Thoracic aorta (tissue), 2 donors: ENCODE measurements at regions not wholly inside any gene's neighbourhood (a gene's known extent, or its start where the extent isn't known, plus 50 kb on each side); places are given as distances from the start of the nearest gene placed in this dataset.

Experiments used
- ATAC-seq: fragments of 150-250 bp; one replicate; pipeline ENCODE4 v1.8.0; 2017; ENCODE audit warnings: low read depth; ENCODE audit not compliant: insufficient number of reproducible peaks, low FRiP score
- DNase-seq: peaks from one replicate; pipeline ENCODE4 v3.0.0-alpha.2; 2020; ENCODE audit warnings: low spot score
- H3K27ac ChIP-seq, 2 donors: fragments of 200-600 bp; sonication (generic); 1 replicate in 1 of 2; 2 replicates in 1 of 2; pipeline ENCODE4 v1.5.1; 2016; ENCODE audit warnings: mild to moderate bottlenecking in 2 of 2, moderate library complexity in 2 of 2
- H3K27me3 ChIP-seq: fragments of 200-600 bp; sonication (generic); replicated peaks from 2 replicates; pipeline ENCODE4 v1.6.0; 2016; ENCODE audit warnings: mild to moderate bottlenecking; ENCODE audit not compliant: insufficient read depth
- H3K36me3 ChIP-seq: fragments of 200-600 bp; sonication (generic); one replicate; pipeline ENCODE4 v1.5.1; 2016
- H3K4me1 ChIP-seq, 2 donors: fragments of 200-600 bp; sonication (generic); 1 replicate in 1 of 2; 2 replicates in 1 of 2; pipeline versions ENCODE4 v1.5.1 to v1.6.0; 2016; ENCODE audit warnings: low read depth in 2 of 2, mild to moderate bottlenecking in 1 of 2; ENCODE audit not compliant: control insufficient read depth in 1 of 2
- H3K4me3 ChIP-seq: fragments of 200-600 bp; sonication (generic); 2 replicates; pipeline ENCODE4 v1.5.1; 2016; ENCODE audit warnings: mild to moderate bottlenecking
- H3K9me3 ChIP-seq: fragments of 200-600 bp; sonication (generic); 2 replicates; pipeline ENCODE4 v1.5.1; 2016
- TF ChIP-seq, protein P1 (sequence below): fragments of 200-600 bp; sonication (generic); IDR thresholded peaks from one replicate; pipeline ENCODE4 v1.5.1; 2019; ENCODE audit warnings: antibody characterized with exemption

GRCh38 chr2:225930687-225931086 lies 531.2 kb downstream of the NYAP2 start:
- Histone ChIP-seq H3K4me3 (no peak overlapping the region), H3K27me3 (no peaks in the 10 kb centered on the region), H3K36me3 (no peaks in the 10 kb centered on the region), H3K4me1 (peaks cover 10 to 33% of the 10 kb centered on the region in 2 donors), H3K9me3 (no peaks in the 10 kb centered on the region), H3K27ac (peak overlapping the region in 1 of 2 donors; percentile 7)
- ATAC-seq = no peak
- no peak for DNase-seq
- TF ChIP-seq, protein P1, sequence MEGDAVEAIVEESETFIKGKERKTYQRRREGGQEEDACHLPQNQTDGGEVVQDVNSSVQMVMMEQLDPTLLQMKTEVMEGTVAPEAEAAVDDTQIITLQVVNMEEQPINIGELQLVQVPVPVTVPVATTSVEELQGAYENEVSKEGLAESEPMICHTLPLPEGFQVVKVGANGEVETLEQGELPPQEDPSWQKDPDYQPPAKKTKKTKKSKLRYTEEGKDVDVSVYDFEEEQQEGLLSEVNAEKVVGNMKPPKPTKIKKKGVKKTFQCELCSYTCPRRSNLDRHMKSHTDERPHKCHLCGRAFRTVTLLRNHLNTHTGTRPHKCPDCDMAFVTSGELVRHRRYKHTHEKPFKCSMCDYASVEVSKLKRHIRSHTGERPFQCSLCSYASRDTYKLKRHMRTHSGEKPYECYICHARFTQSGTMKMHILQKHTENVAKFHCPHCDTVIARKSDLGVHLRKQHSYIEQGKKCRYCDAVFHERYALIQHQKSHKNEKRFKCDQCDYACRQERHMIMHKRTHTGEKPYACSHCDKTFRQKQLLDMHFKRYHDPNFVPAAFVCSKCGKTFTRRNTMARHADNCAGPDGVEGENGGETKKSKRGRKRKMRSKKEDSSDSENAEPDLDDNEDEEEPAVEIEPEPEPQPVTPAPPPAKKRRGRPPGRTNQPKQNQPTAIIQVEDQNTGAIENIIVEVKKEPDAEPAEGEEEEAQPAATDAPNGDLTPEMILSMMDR = no peak

DNA sequence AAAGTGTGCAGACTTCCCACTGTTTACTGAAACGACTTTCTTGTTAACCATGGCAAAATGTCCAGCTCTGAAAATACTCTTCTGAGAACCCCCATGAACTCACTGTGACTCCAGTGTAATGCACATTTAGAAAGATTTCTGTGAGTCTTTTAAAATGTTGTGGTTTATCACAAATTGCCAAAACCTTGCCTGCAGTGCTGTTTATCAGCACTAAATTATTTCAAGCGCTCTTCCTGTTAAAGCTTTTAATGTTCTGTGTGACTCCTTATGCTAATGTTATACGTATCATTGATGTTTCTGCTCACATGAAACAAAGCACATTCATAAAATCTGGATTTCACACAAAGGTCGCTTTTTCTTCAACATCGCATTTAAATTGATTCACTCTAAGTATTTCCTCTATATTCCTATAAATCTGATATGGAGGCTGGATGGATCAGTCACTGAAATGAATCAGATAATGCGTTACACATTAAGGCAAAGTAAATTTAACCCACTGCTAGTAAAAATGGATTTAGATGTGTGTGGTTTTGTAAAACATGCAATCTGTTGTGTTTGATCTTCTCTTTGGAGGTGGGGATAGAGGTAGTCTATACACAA lies 521.2 kb downstream of the NYAP2 start:
- TF ChIP-seq, protein P1 = no peak
- H3K36me3 ChIP-seq = no peaks in the 10 kb centered on the region
- peaks cover 10 to 23% of the 10 kb centered on the region in 2 donors for H3K4me1 ChIP-seq
- no peaks in the 10 kb centered on the region for H3K27me3 ChIP-seq
- H3K9me3 ChIP-seq = no peaks in the 10 kb centered on the region
- DNase-seq = no peak
- H3K27ac ChIP-seq = no peak overlapping the region
- no peak overlapping the region for H3K4me3 ChIP-seq
- no peak for ATAC-seq

- H3K4me1 ChIP-seq = no peaks in the 10 kb centered on the region
- no peak overlapping the region for H3K4me3 ChIP-seq
- no peaks in the 10 kb centered on the region for H3K36me3 ChIP-seq
- H3K27me3 ChIP-seq = no peaks in the 10 kb centered on the region
- DNase-seq = no peak
- no peak for ATAC-seq
- H3K27ac ChIP-seq = no peak overlapping the region
- TF ChIP-seq, protein P1 = no peak
- no peaks in the 10 kb centered on the region for H3K9me3 ChIP-seq
These were observed 517.2 kb downstream of the NYAP2 start for GRCh38 chr2:225916692-225917091.

DNA sequence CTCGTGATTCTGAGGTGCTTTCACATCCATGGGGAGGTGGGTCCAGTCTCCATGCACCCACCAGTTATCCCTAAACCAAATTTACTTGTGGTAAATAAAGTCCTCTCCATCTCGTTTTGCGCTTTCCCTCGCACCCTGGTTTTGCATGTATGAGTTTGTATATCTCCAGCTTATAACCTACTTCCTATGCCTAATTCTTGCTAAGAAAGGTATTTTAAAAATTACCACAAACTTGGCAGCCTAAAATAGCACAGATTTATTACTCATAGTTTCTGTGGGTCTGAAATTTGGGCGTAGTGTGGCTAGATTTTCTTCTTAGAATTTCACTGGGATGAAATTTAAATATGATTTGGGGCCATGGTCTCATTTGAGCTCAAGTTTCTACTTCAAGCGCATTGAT lies 511.5 kb downstream of the NYAP2 start:
- no peak for ATAC-seq
- Histone ChIP-seq H3K9me3 (no peaks in the 10 kb centered on the region), H3K36me3 (no peaks in the 10 kb centered on the region)

GRCh38 chr2:225895126-225895525 lies 495.6 kb downstream of the NYAP2 start:
- Histone ChIP-seq H3K9me3 (no peaks in the 10 kb centered on the region), H3K27ac (no peak overlapping the region), H3K4me1 (peaks cover 0 to 7% of the 10 kb centered on the region in 2 donors), H3K36me3 (no peaks in the 10 kb centered on the region), H3K4me3 (no peak overlapping the region), H3K27me3 (no peaks in the 10 kb centered on the region)
- TF ChIP-seq, protein P1 = no peak
- DNase-seq = no peak
- no peak for ATAC-seq

More for the DNA sequence above, 511.5 kb downstream of the NYAP2 start:
- Histone ChIP-seq H3K4me1 (no peaks in the 10 kb centered on the region), H3K27ac (no peak overlapping the region), H3K4me3 (no peak overlapping the region), H3K27me3 (no peaks in the 10 kb centered on the region)
- TF ChIP-seq, protein P1 = no peak
- no peak for DNase-seq
